ENCODE measurements at regions not wholly inside any gene's neighbourhood (a gene's known extent, or its start where the extent isn't known, plus 50 kb on each side); places are given as distances from the start of the nearest gene placed in this dataset.
"Not testable (repeated sequence)": the region's sequence is repeated elsewhere in the genome, so short reads cannot be mapped to it uniquely, and the experiment has no call there.

- Mint-ChIP-seq H3K27ac (no peak overlapping the region), H3K27me3 (ENCODE audit: insufficient read depth) (peaks cover 2% of the 10 kb centered on the region; the same call in 1 of the 2 replicates), H3K36me3 (ENCODE audit: low read depth) (no peaks in the 10 kb centered on the region), H3K4me1 (ENCODE audit: low read depth) (no peaks in the 10 kb centered on the region; the same call in 1 of the 2 replicates), H3K4me3 (no peak overlapping the region), H3K9me3 (peaks cover 10% of the 10 kb centered on the region)
- TF ChIP-seq, protein P1, sequence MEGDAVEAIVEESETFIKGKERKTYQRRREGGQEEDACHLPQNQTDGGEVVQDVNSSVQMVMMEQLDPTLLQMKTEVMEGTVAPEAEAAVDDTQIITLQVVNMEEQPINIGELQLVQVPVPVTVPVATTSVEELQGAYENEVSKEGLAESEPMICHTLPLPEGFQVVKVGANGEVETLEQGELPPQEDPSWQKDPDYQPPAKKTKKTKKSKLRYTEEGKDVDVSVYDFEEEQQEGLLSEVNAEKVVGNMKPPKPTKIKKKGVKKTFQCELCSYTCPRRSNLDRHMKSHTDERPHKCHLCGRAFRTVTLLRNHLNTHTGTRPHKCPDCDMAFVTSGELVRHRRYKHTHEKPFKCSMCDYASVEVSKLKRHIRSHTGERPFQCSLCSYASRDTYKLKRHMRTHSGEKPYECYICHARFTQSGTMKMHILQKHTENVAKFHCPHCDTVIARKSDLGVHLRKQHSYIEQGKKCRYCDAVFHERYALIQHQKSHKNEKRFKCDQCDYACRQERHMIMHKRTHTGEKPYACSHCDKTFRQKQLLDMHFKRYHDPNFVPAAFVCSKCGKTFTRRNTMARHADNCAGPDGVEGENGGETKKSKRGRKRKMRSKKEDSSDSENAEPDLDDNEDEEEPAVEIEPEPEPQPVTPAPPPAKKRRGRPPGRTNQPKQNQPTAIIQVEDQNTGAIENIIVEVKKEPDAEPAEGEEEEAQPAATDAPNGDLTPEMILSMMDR (IDR thresholded peaks at IDR 0.05) = no peak
- no peak for DNase-seq
These were observed 132.3 kb upstream of the SKOR2 start for GRCh38 chr18:47383729-47384128.

DNA sequence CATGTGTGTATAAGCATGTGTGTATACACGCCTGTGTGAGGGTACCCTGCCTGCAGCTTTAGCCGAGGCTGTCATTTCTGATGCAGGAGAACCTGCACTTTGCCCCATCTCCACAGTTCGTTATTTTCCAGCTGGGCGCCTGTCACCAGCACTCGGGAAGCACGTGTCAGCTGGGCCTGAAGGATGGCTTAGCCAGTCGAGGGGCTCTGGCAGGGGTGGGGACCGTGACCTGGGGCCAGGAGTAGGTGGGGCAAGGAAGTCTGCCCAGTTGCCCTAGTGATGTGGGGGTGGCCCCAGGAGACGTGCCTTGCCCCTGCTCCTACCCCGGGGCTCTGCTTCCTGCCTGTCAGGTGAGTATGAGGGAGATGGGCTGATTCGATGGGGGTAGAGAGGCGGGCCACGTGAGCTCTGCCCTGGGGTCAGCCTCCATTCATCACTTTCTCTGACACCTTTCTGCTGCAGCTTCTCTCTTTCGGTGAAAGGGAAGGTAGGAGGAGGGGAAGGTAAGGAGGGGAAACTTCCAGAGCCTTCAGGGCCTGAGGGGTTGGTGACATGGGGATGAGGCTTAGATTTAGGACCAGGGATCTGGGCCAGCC is 130.6 kb upstream of the SKOR2 start:
- Mint-ChIP-seq H3K27me3 (ENCODE audit: insufficient read depth) (peaks cover 6% of the 10 kb centered on the region; the same call in 1 of the 2 replicates), H3K9me3 (peaks cover 11% of the 10 kb centered on the region), H3K36me3 (ENCODE audit: low read depth) (no peaks in the 10 kb centered on the region), H3K4me1 (ENCODE audit: low read depth) (no peaks in the 10 kb centered on the region), H3K4me3 (no peak overlapping the region), H3K27ac (no peak overlapping the region)
- TF ChIP-seq, protein P1 (IDR thresholded peaks at IDR 0.05) = no peak
- no peak for DNase-seq

DNA sequence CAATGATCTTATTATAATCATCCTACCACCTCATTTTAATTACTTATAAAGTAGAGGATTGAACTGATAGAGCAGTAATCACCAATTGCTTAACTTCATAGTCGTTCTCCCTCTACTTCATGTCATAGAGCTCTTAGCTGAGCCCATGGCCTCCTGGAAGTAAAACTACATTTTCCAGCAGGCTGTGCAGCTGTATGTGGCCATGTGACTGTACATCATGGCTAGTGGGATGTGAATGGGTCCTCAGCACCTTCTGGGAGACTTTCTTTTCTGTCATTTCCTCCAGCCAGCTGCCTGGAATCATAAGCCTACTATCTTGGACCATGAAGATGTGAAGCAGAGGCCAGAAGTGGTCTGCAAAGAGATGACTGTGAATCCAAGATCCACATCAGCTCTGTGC is 128.7 kb upstream of the SKOR2 start:
- H3K4me1 Mint-ChIP-seq (ENCODE audit: low read depth) = no peaks in the 10 kb centered on the region
- peaks cover 11% of the 10 kb centered on the region; the same call in 1 of the 2 replicates for H3K27me3 Mint-ChIP-seq (ENCODE audit: insufficient read depth)
- no peak overlapping the region for H3K4me3 Mint-ChIP-seq
- DNase-seq = no peak
- no peaks in the 10 kb centered on the region for H3K36me3 Mint-ChIP-seq (ENCODE audit: low read depth)
- H3K9me3 Mint-ChIP-seq = peaks cover 13% of the 10 kb centered on the region
- H3K27ac Mint-ChIP-seq = no peak overlapping the region
- TF ChIP-seq, protein P1 (IDR thresholded peaks at IDR 0.05) = no peak

- Mint-ChIP-seq H3K4me1 (ENCODE audit: low read depth) (no peaks in the 10 kb centered on the region), H3K36me3 (ENCODE audit: low read depth) (no peaks in the 10 kb centered on the region), H3K27me3 (ENCODE audit: insufficient read depth) (peaks cover 10% of the 10 kb centered on the region; the same call in 1 of the 2 replicates), H3K27ac (no peak overlapping the region), H3K4me3 (no peak overlapping the region), H3K9me3 (peaks cover 28% of the 10 kb centered on the region)
- TF ChIP-seq, protein P1 (IDR thresholded peaks at IDR 0.05) = no peak
- no peak for DNase-seq
These were observed 122.0 kb upstream of the SKOR2 start for GRCh38 chr18:47373465-47373864.

- no peak for DNase-seq
- Mint-ChIP-seq H3K9me3 (peaks cover 36% of the 10 kb centered on the region), H3K27me3 (ENCODE audit: insufficient read depth) (no peaks in the 10 kb centered on the region; the same call in none of the 2 replicates), H3K27ac (no peak overlapping the region), H3K4me3 (no peak overlapping the region), H3K36me3 (ENCODE audit: low read depth) (no peaks in the 10 kb centered on the region; the same call in 1 of the 2 replicates), H3K4me1 (ENCODE audit: low read depth) (no peaks in the 10 kb centered on the region)
- TF ChIP-seq, protein P1 (IDR thresholded peaks at IDR 0.05) = no peak
These were observed 118.6 kb upstream of the SKOR2 start for GRCh38 chr18:47370052-47370451.

GRCh38 chr18:47354061-47354460 is 102.6 kb upstream of the SKOR2 start:
- not testable (repeated sequence) for H3K27me3 Mint-ChIP-seq (ENCODE audit: insufficient read depth); H3K4me3 Mint-ChIP-seq; H3K36me3 Mint-ChIP-seq (ENCODE audit: low read depth)

More at GRCh38 chr18:47354061-47354460, 102.6 kb upstream of the SKOR2 start:
- not testable (repeated sequence) for H3K4me1 Mint-ChIP-seq (ENCODE audit: low read depth); H3K27ac Mint-ChIP-seq; DNase-seq
- peaks cover 19% of the 10 kb centered on the region; the same call in 1 of the 2 replicates for H3K9me3 Mint-ChIP-seq

All from HFFc6 (cell line).